Uterus (tissue), 2 donors: ENCODE measurements at regions not wholly inside any gene's neighbourhood (a gene's known extent, or its start where the extent isn't known, plus 50 kb on each side); places are given as distances from the start of the nearest gene placed in this dataset.

Source experiments
- POLR2A ChIP-seq, 2 donors: fragments of 450-650 bp; IDR thresholded peaks; one replicate each; pipeline ENCODE4 v1.6.1; 2016; ENCODE audit warnings: antibody characterized with exemption in 2 of 2, mild to moderate bottlenecking in 1 of 2, moderate library complexity in 1 of 2
- TF ChIP-seq, protein P1 (sequence below), 4 experiments: fragments of 200-600 bp in 2 of 4; fragments of 450-650 bp in 2 of 4; sonication (generic) in 2 of 4; IDR thresholded peaks; one replicate each; pipeline ENCODE4 v1.5.1; 2016 to 2019; ENCODE audit warnings: antibody characterized with exemption in 4 of 4, mild to moderate bottlenecking in 2 of 4, moderate library complexity in 1 of 4

GRCh38 chr1:55441489-55441888, 226.3 kb upstream of the USP24 start:
- TF ChIP-seq, protein P1, sequence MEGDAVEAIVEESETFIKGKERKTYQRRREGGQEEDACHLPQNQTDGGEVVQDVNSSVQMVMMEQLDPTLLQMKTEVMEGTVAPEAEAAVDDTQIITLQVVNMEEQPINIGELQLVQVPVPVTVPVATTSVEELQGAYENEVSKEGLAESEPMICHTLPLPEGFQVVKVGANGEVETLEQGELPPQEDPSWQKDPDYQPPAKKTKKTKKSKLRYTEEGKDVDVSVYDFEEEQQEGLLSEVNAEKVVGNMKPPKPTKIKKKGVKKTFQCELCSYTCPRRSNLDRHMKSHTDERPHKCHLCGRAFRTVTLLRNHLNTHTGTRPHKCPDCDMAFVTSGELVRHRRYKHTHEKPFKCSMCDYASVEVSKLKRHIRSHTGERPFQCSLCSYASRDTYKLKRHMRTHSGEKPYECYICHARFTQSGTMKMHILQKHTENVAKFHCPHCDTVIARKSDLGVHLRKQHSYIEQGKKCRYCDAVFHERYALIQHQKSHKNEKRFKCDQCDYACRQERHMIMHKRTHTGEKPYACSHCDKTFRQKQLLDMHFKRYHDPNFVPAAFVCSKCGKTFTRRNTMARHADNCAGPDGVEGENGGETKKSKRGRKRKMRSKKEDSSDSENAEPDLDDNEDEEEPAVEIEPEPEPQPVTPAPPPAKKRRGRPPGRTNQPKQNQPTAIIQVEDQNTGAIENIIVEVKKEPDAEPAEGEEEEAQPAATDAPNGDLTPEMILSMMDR (IDR thresholded peaks at IDR 0.05): no peak
- TF ChIP-seq POLR2A (IDR thresholded peaks at IDR 0.05): no peak
